ENCODE measurements at regions not wholly inside any gene's neighbourhood (a gene's known extent, or its start where the extent isn't known, plus 50 kb on each side); places are given as distances from the start of the nearest gene placed in this dataset.
A peak's percentile ranks its signal among the peaks of the same experiment; 100 is the strongest.

DNA sequence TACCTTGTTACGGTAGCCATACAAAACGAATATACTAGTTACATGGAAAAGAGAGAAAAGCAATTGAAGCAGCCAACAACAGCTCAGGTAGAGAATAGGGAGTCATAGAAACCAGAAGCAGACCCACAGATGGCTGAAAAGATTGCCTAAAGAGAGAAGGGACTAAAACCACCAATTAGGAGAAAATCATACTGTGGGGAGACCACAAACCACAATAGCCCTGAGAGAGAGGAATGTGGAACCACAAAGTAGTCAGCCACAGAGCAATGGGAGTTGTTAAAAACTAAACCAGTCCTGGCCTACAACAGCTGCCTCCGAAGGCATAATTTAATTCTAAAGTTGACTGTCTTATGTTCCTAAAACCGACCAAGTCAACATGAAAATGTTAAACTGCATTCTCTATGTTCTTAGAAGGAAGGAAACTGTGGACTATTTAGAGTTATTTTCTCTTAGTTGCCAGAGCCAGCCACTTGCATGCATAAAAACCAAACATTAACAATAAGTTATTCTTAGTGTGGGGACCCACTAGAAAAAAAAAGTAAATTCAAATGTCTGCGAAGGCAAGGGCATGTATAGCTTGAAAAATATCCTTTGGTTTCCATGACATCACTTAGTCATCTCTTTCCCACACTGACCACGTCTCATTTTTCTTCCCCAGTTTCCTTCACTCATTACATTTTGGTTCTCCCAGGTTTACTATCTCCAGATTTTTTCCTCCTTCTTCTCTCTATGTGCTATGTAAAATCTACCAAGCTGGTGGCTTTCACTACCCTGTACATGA is 398.1 kb downstream of the NOVA1 start:
- no peak for DNase-seq

DNA sequence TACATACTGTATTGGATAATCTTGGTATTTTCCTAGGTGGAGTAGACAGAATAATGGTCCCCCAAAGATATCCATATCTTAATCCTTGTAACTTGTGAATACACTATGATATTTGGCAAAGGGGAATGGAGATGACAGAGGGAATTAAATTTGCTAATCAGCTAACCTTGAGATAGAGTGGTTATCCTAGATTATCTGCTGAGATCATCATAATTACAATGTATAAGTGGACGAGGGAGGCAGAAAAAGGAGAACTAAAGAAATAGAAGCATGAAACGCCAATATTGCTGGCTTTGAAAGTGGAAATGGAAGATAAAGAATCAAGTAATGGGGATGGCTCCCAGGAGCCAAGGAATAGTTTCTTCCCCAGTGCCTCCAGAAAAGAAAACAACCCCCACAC is 398.7 kb downstream of the NOVA1 start:
- no peak for DNase-seq

DNA sequence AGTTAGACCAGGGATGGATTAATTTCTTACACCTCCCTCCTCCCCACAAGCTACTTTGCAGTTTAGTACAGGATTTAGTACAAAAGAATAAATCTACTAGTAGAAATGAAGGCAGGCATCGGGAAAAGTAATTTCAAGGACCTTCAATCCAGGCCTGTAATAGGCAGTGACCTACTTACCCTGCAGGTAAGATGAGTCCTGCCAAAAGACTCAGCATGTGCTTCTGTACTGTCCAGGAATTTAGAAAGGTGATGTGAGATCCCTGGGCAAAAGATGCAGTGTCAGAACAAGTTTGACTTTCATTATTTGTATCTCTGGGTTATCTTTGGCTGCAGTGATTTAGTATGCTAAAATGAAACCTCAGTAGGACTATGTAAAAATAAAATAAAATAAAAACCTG is 403.0 kb downstream of the NOVA1 start:
- no peak for DNase-seq

DNA sequence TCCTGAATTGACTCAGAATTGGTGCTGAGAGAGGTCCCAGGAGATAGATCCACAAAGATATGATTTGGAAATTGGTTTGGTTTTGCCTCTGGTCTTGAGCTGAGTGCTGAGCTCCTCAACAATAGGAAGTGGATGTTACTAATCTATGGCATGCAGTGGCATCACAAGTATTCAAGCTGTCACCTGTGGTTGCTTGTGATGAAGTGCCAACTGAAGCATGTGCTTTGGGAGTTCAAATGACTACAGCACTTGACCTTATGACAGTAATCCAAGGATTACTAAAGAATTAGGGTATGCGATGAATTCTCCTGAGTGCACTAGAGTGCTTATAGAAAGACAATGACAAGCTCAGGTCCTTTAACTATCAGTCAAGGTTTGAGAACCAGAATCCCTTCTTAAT is 406.2 kb downstream of the NOVA1 start:
- no peak for DNase-seq

DNA sequence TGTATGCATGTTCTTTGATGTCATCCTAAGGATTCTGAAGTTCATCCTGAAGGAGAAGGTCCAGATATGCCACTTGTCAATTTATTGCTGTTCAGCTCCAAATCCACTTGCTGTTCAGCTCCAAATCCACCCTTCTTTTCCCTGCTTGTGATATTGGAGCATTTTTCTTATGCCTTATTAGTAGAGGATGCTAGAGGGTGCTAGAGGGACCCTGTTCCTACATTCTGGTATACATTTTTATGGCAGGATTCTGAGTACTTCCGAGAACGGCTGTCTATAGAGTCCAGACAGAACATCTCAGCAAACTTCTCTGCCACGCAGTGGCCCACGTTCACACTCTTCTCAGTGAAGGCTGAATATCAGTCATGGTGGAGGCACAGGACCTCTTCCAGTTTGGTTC is 406.7 kb downstream of the NOVA1 start:
- DNase-seq: no peak

DNA sequence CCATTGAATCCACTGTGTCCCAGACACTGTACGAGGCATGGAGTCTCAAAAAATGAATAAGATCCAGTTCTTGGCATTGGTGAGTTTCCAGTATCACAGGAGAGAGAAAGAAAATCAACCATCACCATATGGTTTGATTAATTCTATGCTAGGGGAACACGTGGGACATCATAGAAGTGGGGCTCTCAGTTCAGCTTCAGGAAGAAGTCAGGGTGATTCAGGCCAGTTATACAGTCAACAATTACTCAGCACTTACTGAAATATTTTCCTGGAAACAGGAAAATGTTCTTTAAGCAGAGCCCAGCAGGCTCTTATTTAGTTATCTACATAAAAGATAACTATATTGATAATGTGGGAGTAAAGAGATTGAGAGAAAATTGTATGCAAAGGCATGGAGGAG is 407.2 kb downstream of the NOVA1 start:
- no peak for DNase-seq

DNA sequence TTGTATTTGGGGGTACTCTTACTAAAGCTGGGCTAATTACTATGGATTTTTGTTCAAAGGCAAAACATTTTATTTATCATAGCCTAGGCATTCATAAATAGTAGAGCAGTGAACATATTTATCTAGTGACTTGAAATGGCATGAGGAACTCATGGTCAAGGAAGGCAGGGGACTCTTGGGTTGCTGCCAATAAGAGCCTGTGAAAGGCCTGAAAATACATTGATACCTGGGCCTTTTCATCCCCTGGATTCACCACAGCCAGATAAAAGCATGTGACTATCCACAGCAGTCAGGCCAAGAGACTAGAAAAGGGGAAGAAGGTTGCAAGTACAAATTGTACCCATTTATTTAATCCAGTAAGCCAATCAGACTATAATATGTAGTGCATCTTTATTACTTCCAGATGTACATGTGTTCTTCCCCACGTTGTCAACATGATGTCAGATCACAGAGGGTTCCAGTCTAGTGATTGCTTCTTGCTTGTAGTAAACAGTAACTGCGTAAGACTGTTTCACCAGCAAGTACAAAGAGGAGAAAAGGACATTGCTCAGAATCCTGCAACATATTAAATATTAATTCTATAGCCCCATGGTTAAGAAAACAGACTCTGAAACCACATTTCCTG is 409.7 kb downstream of the NOVA1 start:
- no peak for DNase-seq

DNA sequence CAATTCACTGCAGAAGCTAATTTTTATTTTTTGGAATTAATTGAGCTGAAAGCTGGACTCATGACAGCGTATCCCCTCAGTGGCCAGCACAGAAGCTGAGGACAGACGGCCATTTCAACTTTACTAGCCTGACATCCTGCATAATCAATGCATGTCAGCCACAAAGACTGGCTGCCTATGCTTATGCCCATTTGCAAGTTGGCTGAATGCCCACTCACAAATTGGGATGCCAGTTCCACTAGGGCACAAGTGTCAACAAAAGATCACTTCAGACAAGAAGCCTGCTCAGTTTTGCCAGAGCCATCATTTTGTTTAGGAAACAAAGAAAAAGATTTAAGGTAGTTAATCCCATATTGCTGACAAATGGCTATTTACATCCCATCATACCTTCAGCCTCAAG is 417.6 kb downstream of the NOVA1 start:
- DNase-seq: peak; percentile 50

DNA sequence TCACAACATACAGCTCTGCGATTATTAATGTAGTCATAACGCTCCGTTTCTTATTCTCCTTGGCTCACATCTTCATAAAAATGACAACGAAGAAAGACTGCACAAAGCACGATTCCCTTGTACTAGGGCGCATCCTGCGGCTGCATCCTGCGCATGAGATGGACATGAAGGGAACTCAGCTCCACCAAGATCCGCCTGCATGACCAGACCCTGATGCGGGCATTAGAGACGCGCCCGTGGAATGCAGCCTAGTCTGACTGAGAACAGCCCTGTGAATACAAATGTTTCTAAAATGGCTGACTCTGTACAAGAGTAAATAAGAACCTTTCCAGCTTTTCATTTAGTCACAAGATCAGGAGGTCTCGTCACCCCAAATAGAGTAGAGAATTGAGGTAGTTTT is 422.2 kb downstream of the NOVA1 start:
- DNase-seq: no peak

DNA sequence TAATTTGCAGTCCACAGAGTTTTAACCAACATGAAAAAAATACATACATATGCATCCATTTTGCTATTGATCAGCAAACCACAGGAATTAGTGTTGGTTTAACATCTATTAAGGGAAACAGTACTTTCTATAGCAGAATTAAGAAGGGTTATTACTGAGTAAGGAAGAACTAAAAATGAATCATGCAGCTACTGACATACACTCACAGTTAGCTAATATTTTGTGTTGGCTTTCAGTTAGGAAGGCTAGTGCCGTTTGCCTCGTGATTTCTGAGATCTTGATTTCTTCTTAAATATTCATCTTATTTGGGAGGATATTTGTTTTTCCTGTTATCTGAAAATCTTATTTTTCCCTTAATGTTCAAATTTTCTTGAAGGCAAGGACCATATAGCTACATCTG is 423.4 kb downstream of the NOVA1 start:
- no peak for DNase-seq

DNA sequence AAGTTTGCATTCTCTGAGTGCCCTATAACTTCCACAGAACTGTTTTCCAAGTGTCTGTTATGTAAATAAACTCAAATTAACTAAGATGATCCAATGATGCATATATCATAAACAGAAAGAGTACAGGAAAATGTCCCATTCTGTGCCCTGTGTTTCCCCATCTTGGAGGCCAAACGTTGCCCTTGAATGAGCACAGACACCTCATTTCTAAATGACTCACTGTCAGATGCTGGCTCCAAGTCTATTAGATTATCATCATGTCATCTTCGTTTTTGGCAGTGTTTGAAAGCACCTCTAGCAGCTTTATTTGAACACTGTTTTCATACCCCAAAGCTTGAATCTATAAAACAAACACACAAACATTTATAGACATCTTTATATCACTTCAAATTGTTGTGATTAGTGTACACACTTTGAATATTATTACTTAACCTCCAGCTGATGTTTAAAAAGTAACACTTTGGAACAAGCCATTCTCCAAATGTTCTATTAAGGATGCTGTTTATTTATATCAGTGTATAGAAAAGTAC is 424.2 kb downstream of the NOVA1 start:
- DNase-seq: no peak

DNA sequence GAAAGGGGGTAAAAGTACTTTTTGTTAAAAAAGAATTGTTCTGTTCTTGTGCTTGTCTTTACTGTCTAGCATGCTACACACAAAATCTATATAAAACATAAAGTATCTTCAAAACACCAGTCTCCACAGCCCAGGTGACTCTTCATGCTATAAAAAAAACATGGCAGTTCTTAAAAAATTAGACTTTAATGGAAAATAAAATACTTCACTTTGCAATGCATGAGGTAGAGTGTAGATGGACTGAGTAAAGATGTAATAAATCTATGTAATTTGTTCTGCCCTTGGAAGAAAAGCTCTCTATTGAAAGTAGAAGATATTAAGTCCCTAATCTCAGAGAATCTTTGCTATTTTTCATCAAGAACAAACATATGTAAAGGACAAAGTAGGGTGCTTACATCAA is 425.4 kb downstream of the NOVA1 start:
- no peak for DNase-seq

DNA sequence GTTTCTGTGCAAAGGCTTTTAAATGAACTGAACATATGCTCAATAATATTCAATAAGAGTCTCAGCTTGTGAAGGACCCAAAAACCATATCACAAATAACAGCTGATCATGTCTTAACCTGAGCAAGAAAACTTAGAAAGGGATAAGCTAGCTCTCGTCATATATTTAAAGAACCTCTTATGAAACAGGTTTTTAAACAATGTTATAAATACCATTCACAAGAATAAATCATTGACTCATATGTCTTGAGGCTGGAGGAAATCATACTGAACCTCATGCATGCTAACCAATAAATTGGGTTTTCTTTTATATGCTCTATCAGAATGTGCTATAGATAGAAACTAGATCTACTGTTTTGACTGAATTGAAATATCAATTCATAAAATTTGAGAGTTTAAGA is 426.9 kb downstream of the NOVA1 start:
- no peak for DNase-seq

DNA sequence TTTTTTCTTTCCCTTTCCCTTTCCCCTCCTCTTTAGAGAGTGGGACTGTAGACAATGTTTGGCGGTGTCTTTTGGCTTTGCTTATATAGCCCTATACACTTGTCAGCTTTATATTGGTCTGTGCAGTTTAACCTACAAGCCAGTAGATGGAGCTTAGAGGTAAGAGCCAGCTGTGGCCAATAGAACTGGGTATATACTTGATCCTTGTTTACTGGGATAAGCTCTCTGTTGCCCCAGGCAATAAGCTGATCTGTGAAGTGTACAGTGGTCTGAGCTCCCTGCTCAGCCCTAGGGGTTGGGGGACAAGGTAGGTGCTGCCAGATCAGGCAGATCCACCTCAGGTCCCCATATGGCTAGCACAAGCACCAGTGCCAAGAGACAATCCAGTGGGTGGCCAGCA is 434.1 kb downstream of the NOVA1 start:
- DNase-seq: peak; percentile 62

DNA sequence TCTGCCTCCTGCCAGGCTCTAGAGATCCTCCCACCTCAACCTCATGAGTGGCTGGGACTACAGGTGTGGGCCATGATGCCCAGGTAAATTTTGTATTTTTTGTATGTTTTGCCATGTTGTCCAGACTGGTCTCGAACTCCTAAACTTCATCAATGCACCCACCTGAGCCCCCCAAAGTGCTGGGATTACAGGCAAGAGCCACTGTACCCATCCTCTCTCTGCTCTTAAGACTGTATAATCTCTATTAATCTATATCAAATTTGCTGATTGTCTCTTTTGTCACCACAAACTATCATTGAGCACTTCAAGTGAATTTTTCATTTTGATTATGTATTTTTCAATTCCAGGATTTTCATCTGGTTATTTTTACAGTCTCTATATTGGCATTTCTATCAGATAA is 440.3 kb downstream of the NOVA1 start:
- no peak for DNase-seq

DNA sequence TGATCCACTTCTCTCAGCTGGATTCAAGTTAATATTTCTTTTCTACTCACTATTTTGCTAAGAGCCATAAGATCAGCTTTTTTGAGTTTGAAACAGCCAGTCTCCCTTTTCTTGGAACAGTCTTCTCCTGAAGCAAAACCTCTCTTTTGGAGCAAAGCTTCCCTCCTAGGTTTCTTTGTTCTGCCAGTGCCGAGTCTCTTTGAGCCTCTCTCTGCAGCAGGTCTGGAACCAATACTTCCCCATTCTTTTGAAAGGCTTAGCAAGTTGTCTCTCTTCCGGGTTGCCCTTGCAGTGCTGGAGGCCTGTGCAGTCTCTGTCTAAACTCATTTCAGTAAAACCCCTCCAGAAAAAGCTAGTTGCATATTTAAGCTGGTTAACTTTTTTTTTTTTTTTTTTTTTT is 454.8 kb downstream of the NOVA1 start:
- no peak for DNase-seq

DNA sequence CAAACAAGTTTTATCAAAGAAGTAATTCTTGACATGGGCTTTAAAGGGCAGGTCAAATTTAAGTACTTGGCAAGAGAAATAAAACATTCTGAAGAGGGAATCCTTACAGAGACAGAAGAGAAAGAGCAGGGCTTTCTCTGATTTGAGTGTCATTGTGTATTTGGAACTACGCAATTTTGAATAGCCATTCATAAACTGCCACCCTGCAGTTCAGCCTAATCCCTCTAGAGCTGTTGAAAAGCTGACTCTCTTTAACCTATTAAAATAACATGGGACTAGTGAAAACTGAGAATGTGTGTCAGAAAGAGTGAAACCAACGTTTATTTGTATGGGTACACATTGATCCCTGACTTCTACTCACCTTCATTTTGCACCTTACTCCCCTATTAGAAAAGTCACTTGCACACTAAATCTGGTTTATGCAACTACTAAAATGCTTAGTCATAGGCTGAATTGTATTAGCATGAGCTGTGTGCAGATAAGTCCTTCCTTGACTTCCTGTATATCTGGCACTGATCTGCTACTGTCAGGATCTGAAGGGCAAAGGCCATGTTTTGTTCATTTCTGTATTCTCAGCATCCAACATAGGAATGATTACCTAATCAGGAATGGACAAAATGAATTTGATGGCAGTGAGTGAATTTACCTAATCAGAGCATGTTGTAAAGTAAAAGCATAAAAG is 458.9 kb downstream of the NOVA1 start:
- no peak for DNase-seq

DNA sequence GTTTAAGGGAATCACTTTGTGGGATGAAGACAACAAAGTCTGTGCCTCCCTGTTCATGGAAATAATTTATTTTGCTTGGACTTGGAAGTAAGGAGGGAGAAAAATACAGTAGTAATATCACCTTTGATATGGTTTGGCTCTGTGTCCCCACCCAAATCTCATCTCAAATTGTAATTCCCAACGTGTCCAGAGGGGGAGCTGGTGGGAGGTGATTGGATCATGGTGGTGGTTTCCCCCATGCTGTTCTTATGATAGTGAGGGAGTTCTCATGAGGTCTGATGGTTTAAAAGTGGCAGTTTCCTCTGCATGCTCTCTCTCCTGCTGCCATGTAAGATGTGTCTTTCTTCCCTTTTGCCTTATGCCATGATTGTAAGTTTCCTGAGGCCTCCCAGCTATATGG is 460.7 kb downstream of the NOVA1 start:
- DNase-seq: no peak

DNA sequence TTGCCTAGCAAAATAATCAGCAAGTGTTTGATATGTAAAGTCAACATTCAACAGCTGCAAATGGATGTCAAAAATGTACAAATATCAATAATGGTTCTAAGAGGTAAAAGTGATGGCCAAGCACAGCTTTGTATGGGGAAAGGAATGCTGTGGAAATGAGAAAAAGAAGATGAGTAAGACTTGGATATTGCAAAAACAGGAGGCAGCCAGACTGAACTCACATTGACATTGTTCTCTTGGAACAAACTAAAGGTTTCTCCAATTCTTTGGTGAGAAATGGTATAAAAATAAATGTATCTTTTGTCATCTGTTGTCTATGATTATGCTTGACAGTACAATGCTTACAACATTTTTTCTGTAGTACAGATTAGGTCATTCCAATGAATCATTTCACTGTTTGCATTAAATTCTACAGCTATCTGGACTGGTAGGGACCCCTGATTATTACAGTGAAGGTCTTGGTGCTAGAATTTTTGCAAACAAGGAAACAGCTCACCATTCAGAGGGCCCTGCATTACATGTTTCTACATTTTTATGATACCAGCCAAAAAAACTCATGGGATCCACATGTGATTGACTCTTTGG is 465.7 kb downstream of the NOVA1 start:
- no peak for DNase-seq

DNA sequence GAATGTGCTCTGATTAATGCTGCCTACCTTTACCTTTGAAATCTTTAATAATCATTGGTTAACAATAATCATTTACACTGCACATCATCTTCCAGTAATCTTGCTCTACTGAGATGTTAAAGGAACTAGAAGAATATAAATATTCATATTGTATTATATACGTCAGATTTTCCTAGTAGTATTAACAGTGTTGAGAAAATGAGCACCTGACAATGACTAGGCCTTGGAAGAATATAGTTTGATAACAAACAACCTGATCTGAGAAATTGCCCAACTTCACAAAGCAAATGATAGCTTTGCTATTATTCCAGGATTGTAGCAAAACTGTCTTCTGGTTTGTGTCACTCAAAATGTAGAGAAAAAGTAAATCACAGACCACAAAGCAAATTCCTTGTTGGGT is 467.1 kb downstream of the NOVA1 start:
- no peak for DNase-seq

DNA sequence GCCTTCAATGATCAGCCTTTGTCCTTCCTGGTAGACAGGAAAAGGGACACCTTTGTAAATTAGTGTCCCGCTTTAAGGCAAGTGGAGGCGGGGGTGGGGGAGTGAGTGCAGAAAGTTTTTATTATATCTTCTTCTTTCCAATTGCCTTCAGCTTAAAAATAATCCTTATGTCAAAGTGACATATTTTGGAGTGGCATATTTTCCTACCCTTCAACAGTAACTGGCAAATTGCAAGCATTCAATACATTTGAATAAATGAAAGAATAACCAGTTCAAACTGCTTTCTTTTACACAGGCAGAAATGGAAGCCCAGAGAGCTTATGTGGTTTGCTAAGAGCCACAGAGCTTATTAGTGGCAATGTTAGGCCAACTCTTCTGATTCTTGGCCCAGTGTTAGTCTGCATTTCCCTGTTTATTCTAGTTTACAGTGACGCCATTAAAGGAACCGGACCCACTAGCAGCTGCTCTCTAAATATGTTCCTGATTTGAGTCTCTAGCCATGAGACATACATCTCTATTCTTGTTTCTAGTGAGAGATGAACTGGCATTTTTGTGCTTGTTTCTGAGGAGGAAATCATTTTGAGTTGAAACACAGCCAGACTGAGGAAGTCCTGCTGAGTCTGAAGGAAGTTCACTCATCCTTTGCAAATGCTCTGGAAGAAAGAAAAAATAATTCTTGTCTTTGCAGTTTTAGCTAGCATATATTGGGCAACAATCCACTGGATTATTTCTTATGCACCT is 468.7 kb downstream of the NOVA1 start:
- DNase-seq: peak; percentile 51

DNA sequence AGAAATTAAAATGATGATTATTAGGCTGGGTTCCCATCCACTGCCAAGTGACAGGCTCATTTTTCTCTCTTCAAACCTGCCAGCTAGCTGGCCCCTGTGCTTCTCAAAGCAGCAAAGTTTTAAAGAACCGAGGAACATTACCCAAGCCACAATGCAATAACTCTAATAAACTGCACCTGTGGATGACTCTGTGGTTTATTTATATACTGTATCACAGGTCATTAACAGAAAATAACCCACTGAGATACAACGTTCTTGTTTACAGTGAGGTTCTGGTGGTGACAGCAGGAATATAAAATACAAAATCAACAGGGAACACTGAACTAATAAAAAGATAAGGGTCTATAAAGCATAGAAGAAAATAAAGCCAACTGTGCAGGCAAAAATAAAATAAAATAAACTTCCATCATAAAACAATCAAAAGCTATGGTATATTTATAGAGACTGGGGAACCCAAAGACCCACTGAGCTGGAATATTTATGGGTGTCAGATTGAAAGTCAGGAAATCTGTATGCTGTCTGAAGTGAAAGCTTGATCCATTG is 472.9 kb downstream of the NOVA1 start:
- DNase-seq: no peak

DNA sequence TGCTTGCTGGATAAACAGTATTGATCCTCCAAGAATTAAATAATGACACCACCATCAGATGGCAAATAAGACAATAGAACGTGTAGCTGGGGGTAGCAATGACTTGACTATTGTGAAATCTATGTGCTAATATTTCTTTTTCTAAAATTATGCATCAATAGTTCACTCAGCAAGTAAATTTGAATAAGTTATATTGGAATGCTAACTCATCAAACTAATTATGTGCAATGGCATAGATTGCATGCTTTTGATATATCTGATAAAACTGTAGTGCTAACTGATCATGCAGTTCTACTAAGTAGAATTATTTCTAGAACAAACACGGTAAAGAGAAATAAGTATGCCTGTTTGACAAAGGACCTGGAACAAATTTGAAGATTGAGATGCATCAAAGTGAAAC is 474.4 kb downstream of the NOVA1 start:
- no peak for DNase-seq

All from NCI-H2029 treated with DMSO at 0.1 percent for 48 hours (cell line).